HepG2 (cell line): ENCODE measurements at regions not wholly inside any gene's neighbourhood (a gene's known extent, or its start where the extent isn't known, plus 50 kb on each side); places are given as distances from the start of the nearest gene placed in this dataset.

Source experiments
- CREB1 ChIP-seq, 2 experiments: fragments of 450-650 bp in 1 of 2; IDR thresholded peaks; 2 replicates each; pipeline ENCODE4 v1.6.1; 2016 to 2017; ENCODE audit warnings: control low read depth in 1 of 2, mild to moderate bottlenecking in 1 of 2, missing compliant biosample characterization in 1 of 2, missing genetic modification characterization in 1 of 2
- LCORL ChIP-seq, 2 experiments: fragments of 450-650 bp in 1 of 2; sonication (generic) in 1 of 2; formaldehyde crosslinking in 1 of 2; IDR thresholded peaks; 2 replicates each; pipeline versions ENCODE4 v1.5.0 to v1.6.1; 2017 to 2020; ENCODE audit warnings: antibody characterized with exemption in 1 of 2, missing genetic modification reagents in 1 of 2
- RBM39 ChIP-seq: fragments of 200-400 bp; formaldehyde crosslinking; IDR thresholded peaks from one replicate; pipeline ENCODE4 v1.6.1; 2018; ENCODE audit warnings: antibody characterized with exemption, mild to moderate bottlenecking, low read depth, low read length; ENCODE audit not compliant: poor library complexity, severe bottlenecking
- SALL2 ChIP-seq: sonication (generic); formaldehyde crosslinking; IDR thresholded peaks from 2 replicates; pipeline ENCODE4 v1.8.1; 2023; ENCODE audit warnings: mild to moderate bottlenecking, missing genetic modification reagents, inconsistent platforms
- TOE1 ChIP-seq: sonication (generic); formaldehyde crosslinking; IDR thresholded peaks from 2 replicates; pipeline ENCODE4 v1.4.0; 2020; ENCODE audit warnings: mild to moderate bottlenecking, missing genetic modification reagents
- ZFP36L1 ChIP-seq: sonication (generic); formaldehyde crosslinking; IDR thresholded peaks from 2 replicates; pipeline ENCODE4 v1.8.0; 2022; ENCODE audit warnings: mild to moderate bottlenecking, missing genetic modification reagents, moderate library complexity
- ZFP37 ChIP-seq: sonication (generic); formaldehyde crosslinking; IDR thresholded peaks from 2 replicates; pipeline ENCODE4 v1.4.0; 2020; ENCODE audit warnings: missing genetic modification reagents, borderline replicate concordance
- ZNF235 ChIP-seq: sonication (generic); formaldehyde crosslinking; IDR thresholded peaks from 2 replicates; pipeline ENCODE4 v1.8.1; 2023; ENCODE audit warnings: mild to moderate bottlenecking, missing genetic modification reagents, borderline replicate concordance
- TF ChIP-seq, protein P1 (sequence below): sonication (generic); formaldehyde crosslinking; IDR thresholded peaks from 2 replicates; pipeline ENCODE4 v1.5.1; 2020; ENCODE audit warnings: mild to moderate bottlenecking, missing genetic modification reagents, borderline replicate concordance
- TF ChIP-seq, protein P2 (sequence below): IDR thresholded peaks from 2 replicates; pipeline ENCODE4 v1.6.1; 2016; ENCODE audit warnings: missing compliant biosample characterization, missing genetic modification reagents, borderline replicate concordance

DNA sequence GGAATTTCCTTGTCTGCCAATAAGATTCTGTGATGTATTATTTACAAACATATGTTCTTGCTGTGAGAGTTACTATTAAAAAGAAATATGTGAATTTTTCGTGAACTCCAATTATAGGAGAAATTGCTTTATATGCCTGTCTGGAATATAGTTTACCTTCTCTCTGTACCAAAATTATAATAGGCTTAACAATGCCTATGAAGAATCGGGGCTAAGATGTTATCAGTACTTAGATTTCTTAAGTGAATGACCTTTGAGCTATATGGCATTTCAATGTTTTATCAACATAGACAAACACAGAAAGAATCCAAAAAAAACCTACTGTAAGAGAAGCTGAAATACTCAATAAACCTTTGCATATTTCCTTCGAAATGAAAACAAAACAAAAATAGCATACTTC lies 323.1 kb upstream of the ADAMTS5 start (continued):
- TF ChIP-seq, protein P1, sequence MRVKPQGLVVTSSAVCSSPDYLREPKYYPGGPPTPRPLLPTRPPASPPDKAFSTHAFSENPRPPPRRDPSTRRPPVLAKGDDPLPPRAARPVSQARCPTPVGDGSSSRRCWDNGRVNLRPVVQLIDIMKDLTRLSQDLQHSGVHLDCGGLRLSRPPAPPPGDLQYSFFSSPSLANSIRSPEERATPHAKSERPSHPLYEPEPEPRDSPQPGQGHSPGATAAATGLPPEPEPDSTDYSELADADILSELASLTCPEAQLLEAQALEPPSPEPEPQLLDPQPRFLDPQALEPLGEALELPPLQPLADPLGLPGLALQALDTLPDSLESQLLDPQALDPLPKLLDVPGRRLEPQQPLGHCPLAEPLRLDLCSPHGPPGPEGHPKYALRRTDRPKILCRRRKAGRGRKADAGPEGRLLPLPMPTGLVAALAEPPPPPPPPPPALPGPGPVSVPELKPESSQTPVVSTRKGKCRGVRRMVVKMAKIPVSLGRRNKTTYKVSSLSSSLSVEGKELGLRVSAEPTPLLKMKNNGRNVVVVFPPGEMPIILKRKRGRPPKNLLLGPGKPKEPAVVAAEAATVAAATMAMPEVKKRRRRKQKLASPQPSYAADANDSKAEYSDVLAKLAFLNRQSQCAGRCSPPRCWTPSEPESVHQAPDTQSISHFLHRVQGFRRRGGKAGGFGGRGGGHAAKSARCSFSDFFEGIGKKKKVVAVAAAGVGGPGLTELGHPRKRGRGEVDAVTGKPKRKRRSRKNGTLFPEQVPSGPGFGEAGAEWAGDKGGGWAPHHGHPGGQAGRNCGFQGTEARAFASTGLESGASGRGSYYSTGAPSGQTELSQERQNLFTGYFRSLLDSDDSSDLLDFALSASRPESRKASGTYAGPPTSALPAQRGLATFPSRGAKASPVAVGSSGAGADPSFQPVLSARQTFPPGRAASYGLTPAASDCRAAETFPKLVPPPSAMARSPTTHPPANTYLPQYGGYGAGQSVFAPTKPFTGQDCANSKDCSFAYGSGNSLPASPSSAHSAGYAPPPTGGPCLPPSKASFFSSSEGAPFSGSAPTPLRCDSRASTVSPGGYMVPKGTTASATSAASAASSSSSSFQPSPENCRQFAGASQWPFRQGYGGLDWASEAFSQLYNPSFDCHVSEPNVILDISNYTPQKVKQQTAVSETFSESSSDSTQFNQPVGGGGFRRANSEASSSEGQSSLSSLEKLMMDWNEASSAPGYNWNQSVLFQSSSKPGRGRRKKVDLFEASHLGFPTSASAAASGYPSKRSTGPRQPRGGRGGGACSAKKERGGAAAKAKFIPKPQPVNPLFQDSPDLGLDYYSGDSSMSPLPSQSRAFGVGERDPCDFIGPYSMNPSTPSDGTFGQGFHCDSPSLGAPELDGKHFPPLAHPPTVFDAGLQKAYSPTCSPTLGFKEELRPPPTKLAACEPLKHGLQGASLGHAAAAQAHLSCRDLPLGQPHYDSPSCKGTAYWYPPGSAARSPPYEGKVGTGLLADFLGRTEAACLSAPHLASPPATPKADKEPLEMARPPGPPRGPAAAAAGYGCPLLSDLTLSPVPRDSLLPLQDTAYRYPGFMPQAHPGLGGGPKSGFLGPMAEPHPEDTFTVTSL (CRISPR knock-in tag) = no peak
- TF ChIP-seq SALL2 (CRISPR knock-in tag) = no peak
- no peak for TF ChIP-seq TOE1 (CRISPR knock-in tag)
- no peak for TF ChIP-seq RBM39
- no peak for TF ChIP-seq ZFP37 (CRISPR knock-in tag)
- no peak for TF ChIP-seq ZFP36L1 (CRISPR knock-in tag)
- TF ChIP-seq ZNF235 (CRISPR knock-in tag) = no peak
- no peak for TF ChIP-seq CREB1 (IDR thresholded peaks at IDR 0.05)
- no peak for TF ChIP-seq CREB1 (CRISPR knock-in tag; IDR thresholded peaks at IDR 0.05)
- TF ChIP-seq, protein P2, sequence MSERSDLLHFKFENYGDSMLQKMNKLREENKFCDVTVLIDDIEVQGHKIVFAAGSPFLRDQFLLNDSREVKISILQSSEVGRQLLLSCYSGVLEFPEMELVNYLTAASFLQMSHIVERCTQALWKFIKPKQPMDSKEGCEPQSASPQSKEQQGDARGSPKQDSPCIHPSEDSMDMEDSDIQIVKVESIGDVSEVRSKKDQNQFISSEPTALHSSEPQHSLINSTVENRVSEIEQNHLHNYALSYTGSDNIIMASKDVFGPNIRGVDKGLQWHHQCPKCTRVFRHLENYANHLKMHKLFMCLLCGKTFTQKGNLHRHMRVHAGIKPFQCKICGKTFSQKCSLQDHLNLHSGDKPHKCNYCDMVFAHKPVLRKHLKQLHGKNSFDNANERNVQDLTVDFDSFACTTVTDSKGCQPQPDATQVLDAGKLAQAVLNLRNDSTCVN (CRISPR knock-in tag) = no peak
- TF ChIP-seq LCORL (IDR thresholded peaks at IDR 0.05) = no peak
- no peak for TF ChIP-seq LCORL (CRISPR knock-in tag; IDR thresholded peaks at IDR 0.05)
